ENCODE measurements at regions not wholly inside any gene's neighbourhood (a gene's known extent, or its start where the extent isn't known, plus 50 kb on each side); places are given as distances from the start of the nearest gene placed in this dataset.

- ATAC-seq (no peak), DNase-seq (ENCODE audit: low spot score) (no peak)
- H3F3A ChIP-seq (replicated peaks; ENCODE audit: low read depth) = no peaks in the 10 kb centered on the region
- H3K4me3 Mint-ChIP-seq = no peak overlapping the region
- no peaks in the 10 kb centered on the region for H3K9me2 ChIP-seq (ENCODE audit: insufficient read depth)
- no peak for TF ChIP-seq CTCF (conservative IDR thresholded peaks at IDR 0.05; ENCODE audit: low read depth in 2 of 2)
- no peak for TF ChIP-seq ZNF114 (CRISPR knock-in tag; IDR thresholded peaks at IDR 0.05)
- TF ChIP-seq POLR2AphosphoS5 (IDR thresholded peaks at IDR 0.05; ENCODE audit: low read depth) = no peak
- no peak for TF ChIP-seq STAT1 (IDR thresholded peaks at IDR 0.05; ENCODE audit: unreplicated experiment)
- no peak for TF ChIP-seq EZH2 (IDR thresholded peaks at IDR 0.05; ENCODE audit: low read depth, unreplicated experiment)
- TF ChIP-seq CREB1 (CRISPR knock-in tag; IDR thresholded peaks at IDR 0.05; ENCODE audit: low read depth) = no peak
- no peak for TF ChIP-seq EZH2phosphoT487 (IDR thresholded peaks at IDR 0.05; ENCODE audit: unreplicated experiment)
- no peaks in the 10 kb centered on the region; the same call in 1 of the 3 replicates for H3K36me3 Mint-ChIP-seq (ENCODE audit: low read depth)
- H3K79me2 ChIP-seq (replicated peaks; ENCODE audit: insufficient read depth) = no peaks in the 10 kb centered on the region
- H2AFZ ChIP-seq = no peak overlapping the region
- H3K4me2 ChIP-seq = no peak overlapping the region
- no peaks in the 10 kb centered on the region for H4K20me1 ChIP-seq (replicated peaks; ENCODE audit: insufficient read depth)
- peaks cover 11% of the 10 kb centered on the region; the same call in 2 of the 3 replicates for H3K9me3 Mint-ChIP-seq
- no peaks in the 10 kb centered on the region for H3K27me3 Mint-ChIP-seq (ENCODE audit: insufficient read depth, low read depth, poor library complexity)
- H3K27me3 ChIP-seq (ENCODE audit: insufficient read depth) = no peaks in the 10 kb centered on the region
- no peak overlapping the region for H3K4me3 ChIP-seq
- peaks cover 3% of the 10 kb centered on the region; the same call in 1 of the 3 replicates for H3K4me1 Mint-ChIP-seq
- no peaks in the 10 kb centered on the region for H3K36me3 ChIP-seq (ENCODE audit: insufficient read depth)
- H3K27ac Mint-ChIP-seq = no peak overlapping the region
- H3K27ac ChIP-seq (ENCODE audit: low read depth) = no peak overlapping the region
- no peaks in the 10 kb centered on the region for H3K4me1 ChIP-seq (ENCODE audit: insufficient read depth)
These were observed 477.6 kb downstream of the EPM2A start for GRCh38 chr6:145257704-145258103.

- H3K4me2 ChIP-seq = no peak overlapping the region
These were observed 477.2 kb downstream of the EPM2A start for GRCh38 chr6:145258122-145258521.

More at GRCh38 chr6:145258122-145258521, 477.2 kb downstream of the EPM2A start:
- H3K27ac Mint-ChIP-seq = no peak overlapping the region
- Histone ChIP-seq H3K27me3 (ENCODE audit: insufficient read depth) (no peaks in the 10 kb centered on the region), H4K20me1 (replicated peaks; ENCODE audit: insufficient read depth) (no peaks in the 10 kb centered on the region), H3F3A (replicated peaks; ENCODE audit: low read depth) (no peaks in the 10 kb centered on the region), H2AFZ (no peak overlapping the region), H3K79me2 (replicated peaks; ENCODE audit: insufficient read depth) (no peaks in the 10 kb centered on the region), H3K27ac (ENCODE audit: low read depth) (no peak overlapping the region), H3K4me1 (ENCODE audit: insufficient read depth) (no peaks in the 10 kb centered on the region), H3K9me2 (ENCODE audit: insufficient read depth) (no peaks in the 10 kb centered on the region), H3K4me3 (no peak overlapping the region), H3K36me3 (ENCODE audit: insufficient read depth) (no peaks in the 10 kb centered on the region)
- H3K36me3 Mint-ChIP-seq (ENCODE audit: low read depth) = no peaks in the 10 kb centered on the region; the same call in 1 of the 3 replicates
- H3K4me3 Mint-ChIP-seq = no peak overlapping the region
- ATAC-seq (no peak), DNase-seq (ENCODE audit: low spot score) (no peak)
- H3K9me3 Mint-ChIP-seq = peaks cover 11% of the 10 kb centered on the region; the same call in 2 of the 3 replicates
- no peak for TF ChIP-seq CTCF (conservative IDR thresholded peaks at IDR 0.05; ENCODE audit: low read depth in 2 of 2)
- no peak for TF ChIP-seq EZH2 (IDR thresholded peaks at IDR 0.05; ENCODE audit: low read depth, unreplicated experiment)
- no peak for TF ChIP-seq REST (IDR thresholded peaks at IDR 0.05; ENCODE audit: unreplicated experiment)
- H3K27me3 Mint-ChIP-seq (ENCODE audit: insufficient read depth, low read depth, poor library complexity) = no peaks in the 10 kb centered on the region
- peaks cover 3% of the 10 kb centered on the region; the same call in 1 of the 3 replicates for H3K4me1 Mint-ChIP-seq

All from GM23338 (cell line).